BLaER1 treated with 17β-estradiol and CSF1 and Interleukin-3, amounts not matched to agents 10 nM and 100 nM (cell line): ENCODE measurements at regions not wholly inside any gene's neighbourhood (a gene's known extent, or its start where the extent isn't known, plus 50 kb on each side); places are given as distances from the start of the nearest gene placed in this dataset.

Experiments used
- H3K27ac ChIP-seq, 11 experiments: shearing (Covaris generic); formaldehyde crosslinking; 2 replicates each; pipeline ENCODE4 v1.8.1; 2022
- H3K27me3 ChIP-seq, 11 experiments: shearing (Covaris generic); formaldehyde crosslinking; 2 replicates each; pipeline ENCODE4 v1.8.1; 2022
- H3K36me3 ChIP-seq, 11 experiments: shearing (Covaris generic); formaldehyde crosslinking; 2 replicates each; pipeline ENCODE4 v1.8.1; 2022
- H3K4me1 ChIP-seq, 10 experiments: shearing (Covaris generic); formaldehyde crosslinking; 2 replicates each; pipeline ENCODE4 v1.8.1; 2022
- H3K4me2 ChIP-seq, 11 experiments: shearing (Covaris generic); formaldehyde crosslinking; 2 replicates each; pipeline ENCODE4 v1.8.1; 2022
- H3K4me3 ChIP-seq, 10 experiments: shearing (Covaris generic); formaldehyde crosslinking; 2 replicates each; pipeline ENCODE4 v1.8.1; 2022
- H3K9ac ChIP-seq, 11 experiments: shearing (Covaris generic); formaldehyde crosslinking; 2 replicates each; pipeline ENCODE4 v1.8.1; 2022
- H3K9me3 ChIP-seq, 11 experiments: shearing (Covaris generic); formaldehyde crosslinking; replicated peaks in 1 of 11; 2 replicates each; pipeline ENCODE4 v1.8.1; 2022
- H4K20me1 ChIP-seq, 11 experiments: shearing (Covaris generic); formaldehyde crosslinking; 2 replicates each; pipeline ENCODE4 v1.8.1; 2022
- Cebpa-rat ChIP-seq, 11 experiments: shearing (Covaris generic); IDR thresholded peaks; 2 replicates each; pipeline ENCODE4 v1.8.1; 2022

DNA sequence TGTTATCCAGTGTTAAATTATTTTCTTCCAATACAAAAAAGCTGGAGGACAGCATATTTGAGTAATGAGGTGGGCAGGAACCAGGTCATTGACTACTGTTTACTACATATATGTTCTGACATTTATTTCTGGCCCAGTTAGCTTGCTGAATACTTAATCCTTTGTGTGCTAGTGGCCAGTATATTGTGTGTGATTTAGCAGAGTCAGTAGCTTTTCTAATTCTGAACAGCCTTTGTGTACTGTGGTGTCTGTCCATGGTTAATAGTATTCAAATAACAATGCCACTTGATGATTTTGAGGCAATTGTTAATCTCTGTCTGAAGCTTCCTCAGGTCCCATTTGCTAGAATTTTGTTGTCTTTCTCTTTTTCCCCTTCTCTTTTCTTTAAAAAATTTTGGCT lies 286.5 kb upstream of the E2F7 start:
- Histone ChIP-seq H3K9ac (no peak overlapping the region), H3K27me3 (no peaks in the 10 kb centered on the region), H3K4me2 (no peak overlapping the region), H3K9me3 (no peaks in the 10 kb centered on the region), H3K27ac (no peak overlapping the region), H3K4me1 (no peaks in the 10 kb centered on the region), H3K4me3 (no peak overlapping the region), H3K36me3 (no peaks in the 10 kb centered on the region), H4K20me1 (no peaks in the 10 kb centered on the region)
- no peak for TF ChIP-seq Cebpa-rat (IDR thresholded peaks at IDR 0.05)

DNA sequence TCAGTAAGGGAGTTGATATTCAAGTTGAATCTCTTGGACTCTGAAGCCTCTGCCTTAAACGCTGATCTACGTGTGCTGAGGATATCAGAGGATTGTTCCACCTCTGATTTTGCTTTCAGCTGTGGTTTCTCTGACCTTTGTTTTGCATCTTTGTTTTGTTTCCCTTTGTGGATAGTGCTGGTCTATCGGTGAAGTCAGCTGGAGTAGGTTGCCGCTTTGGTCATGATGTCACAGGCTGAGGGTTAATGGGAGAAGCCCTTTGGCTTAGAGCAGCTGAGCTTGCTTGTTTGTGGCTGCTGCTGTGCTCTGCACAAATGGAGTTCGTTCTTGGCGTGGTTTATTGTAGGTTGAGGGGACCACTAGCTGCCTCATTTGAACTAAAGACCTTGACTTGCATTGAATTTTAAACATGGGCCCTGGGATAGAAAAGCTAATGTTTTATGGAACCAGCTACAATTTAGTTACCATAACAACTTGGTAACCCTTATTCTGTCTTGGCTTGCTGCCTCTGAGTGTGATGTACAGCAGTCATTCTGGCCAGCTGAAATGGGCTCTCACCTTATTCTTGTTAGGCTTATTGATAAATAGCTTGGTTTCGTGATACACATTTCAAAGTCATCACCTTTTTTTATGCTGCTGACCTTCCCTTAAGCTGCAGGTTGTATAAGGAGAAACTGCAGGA lies 284.5 kb upstream of the E2F7 start:
- Histone ChIP-seq H3K27me3 (no peaks in the 10 kb centered on the region), H3K4me2 (no peak overlapping the region)
- no peak for TF ChIP-seq Cebpa-rat (IDR thresholded peaks at IDR 0.05)

DNA sequence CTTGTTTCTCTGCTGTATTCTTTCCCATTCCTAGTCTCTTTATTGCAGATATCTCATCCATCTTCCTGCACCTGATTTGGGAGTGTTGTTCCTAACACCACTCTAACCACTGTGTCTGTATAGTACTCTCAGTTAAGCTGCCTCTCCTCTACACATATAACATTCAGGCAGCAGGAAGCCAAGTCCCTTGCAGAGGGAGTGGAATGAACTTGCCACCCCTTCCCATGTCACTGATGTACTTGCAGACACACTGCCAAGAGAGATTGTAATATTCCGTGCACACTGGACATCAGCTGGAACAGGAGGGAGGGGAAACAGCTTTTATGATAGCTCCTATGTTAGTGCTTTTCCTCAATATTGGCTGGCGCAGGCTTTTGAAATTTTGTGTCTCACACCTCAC lies 281.6 kb upstream of the E2F7 start:
- no peak overlapping the region for H3K9ac ChIP-seq
- H3K4me2 ChIP-seq = no peak overlapping the region
- no peaks in the 10 kb centered on the region for H4K20me1 ChIP-seq
- H3K36me3 ChIP-seq = no peaks in the 10 kb centered on the region
- TF ChIP-seq Cebpa-rat (IDR thresholded peaks at IDR 0.05) = no peak
- no peak overlapping the region for H3K27ac ChIP-seq
- H3K9me3 ChIP-seq = no peaks in the 10 kb centered on the region
- H3K4me1 ChIP-seq = no peaks in the 10 kb centered on the region
- H3K4me3 ChIP-seq = no peak overlapping the region
- no peaks in the 10 kb centered on the region for H3K27me3 ChIP-seq

More for the DNA sequence above, 284.5 kb upstream of the E2F7 start:
- H4K20me1 ChIP-seq = no peaks in the 10 kb centered on the region
- no peak overlapping the region for H3K27ac ChIP-seq
- no peak overlapping the region for H3K4me3 ChIP-seq
- H3K9me3 ChIP-seq = no peaks in the 10 kb centered on the region
- no peaks in the 10 kb centered on the region for H3K4me1 ChIP-seq
- no peak overlapping the region for H3K9ac ChIP-seq
- no peaks in the 10 kb centered on the region for H3K36me3 ChIP-seq

DNA sequence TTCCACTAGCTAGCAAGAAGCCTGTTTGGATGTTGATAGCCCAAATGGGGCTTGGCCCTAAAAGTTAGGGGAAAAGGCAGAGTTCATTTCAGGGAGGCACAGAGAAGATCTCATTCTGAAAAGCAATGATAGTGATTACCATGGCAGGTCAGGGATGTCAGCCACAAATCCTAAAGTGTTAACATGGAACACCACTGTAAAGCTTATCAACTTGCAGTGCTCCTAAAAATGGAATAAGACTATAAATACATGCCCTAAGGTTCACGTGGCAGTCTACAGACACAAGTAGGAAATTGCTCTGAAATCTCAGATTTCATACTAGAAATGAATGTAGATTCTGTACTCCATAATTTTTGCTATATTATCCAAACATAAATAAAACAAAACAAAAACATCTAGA lies 280.0 kb upstream of the E2F7 start:
- Histone ChIP-seq H3K4me3 (no peak overlapping the region), H3K36me3 (no peaks in the 10 kb centered on the region), H3K27ac (no peak overlapping the region), H4K20me1 (no peaks in the 10 kb centered on the region), H3K4me2 (no peak overlapping the region), H3K27me3 (no peaks in the 10 kb centered on the region), H3K9ac (no peak overlapping the region), H3K9me3 (no peaks in the 10 kb centered on the region), H3K4me1 (no peaks in the 10 kb centered on the region)
- no peak for TF ChIP-seq Cebpa-rat (IDR thresholded peaks at IDR 0.05)

DNA sequence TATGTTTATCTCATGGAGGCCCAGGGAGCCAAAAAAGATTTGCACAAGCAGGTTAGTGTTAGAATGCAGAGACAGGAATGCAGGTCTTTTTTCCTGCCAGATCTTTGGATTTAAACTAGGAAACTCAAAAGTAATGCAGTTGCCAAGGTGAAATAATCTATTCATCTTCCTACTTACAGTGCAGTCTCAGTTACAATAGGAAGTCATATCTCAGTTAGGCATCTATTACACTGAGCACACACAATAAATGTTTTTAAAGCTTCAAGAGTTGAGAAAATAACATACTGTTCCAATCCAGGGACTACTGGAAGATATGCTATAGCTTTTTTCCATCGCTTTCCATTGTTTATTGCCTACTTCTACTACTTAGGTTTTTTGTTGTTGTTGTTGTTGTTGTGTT lies 279.3 kb upstream of the E2F7 start:
- no peak overlapping the region for H3K4me2 ChIP-seq
- H3K4me3 ChIP-seq = no peak overlapping the region
- TF ChIP-seq Cebpa-rat (IDR thresholded peaks at IDR 0.05) = no peak
- no peaks in the 10 kb centered on the region for H3K9me3 ChIP-seq
- H4K20me1 ChIP-seq = no peaks in the 10 kb centered on the region
- no peaks in the 10 kb centered on the region for H3K4me1 ChIP-seq
- no peaks in the 10 kb centered on the region for H3K36me3 ChIP-seq
- no peak overlapping the region for H3K9ac ChIP-seq
- H3K27me3 ChIP-seq = no peaks in the 10 kb centered on the region
- no peak overlapping the region for H3K27ac ChIP-seq

DNA sequence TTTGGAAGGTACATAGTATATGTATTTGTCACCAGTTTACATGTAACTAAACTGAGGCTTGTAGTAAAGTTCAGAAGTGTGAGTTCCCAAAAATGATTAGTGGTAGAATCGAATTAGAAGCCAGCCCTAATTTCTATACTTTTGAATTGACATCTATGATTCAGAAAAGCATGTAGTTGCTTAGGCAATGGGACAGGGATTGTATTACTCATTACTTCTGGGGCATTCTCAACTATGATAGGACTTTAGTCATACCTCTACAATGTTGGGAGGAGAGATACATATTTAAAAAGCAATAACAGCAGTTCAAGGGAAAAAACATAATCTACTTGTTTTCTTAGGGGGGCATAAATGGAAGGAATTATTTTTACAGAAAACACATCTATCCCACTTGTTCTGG lies 277.9 kb upstream of the E2F7 start:
- Histone ChIP-seq H3K4me1 (no peaks in the 10 kb centered on the region), H3K27me3 (no peaks in the 10 kb centered on the region), H3K4me2 (no peak overlapping the region), H3K27ac (no peak overlapping the region), H3K9ac (no peak overlapping the region), H3K9me3 (no peaks in the 10 kb centered on the region), H3K4me3 (no peak overlapping the region), H3K36me3 (no peaks in the 10 kb centered on the region), H4K20me1 (no peaks in the 10 kb centered on the region)
- no peak for TF ChIP-seq Cebpa-rat (IDR thresholded peaks at IDR 0.05)

DNA sequence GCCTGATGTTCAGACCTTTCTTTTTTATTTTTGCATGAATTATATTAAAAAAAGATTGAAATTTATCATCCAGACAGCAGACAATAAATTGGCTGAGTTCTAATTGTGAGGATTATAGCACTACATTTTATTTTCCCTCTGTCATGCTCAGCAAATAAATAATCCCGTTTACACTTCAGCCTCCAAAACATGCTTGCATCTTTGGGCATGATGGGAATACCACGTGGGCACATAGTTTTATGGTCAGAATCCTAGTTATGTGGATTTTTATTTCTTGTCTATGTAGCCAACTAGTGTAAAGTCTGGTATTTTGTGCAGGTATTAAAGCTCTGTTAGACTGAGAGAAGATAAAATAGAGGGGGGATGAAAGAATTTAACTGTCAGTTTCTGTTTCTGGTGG lies 276.9 kb upstream of the E2F7 start:
- Histone ChIP-seq H3K27me3 (no peaks in the 10 kb centered on the region), H3K4me2 (no peak overlapping the region), H3K9me3 (no peaks in the 10 kb centered on the region), H3K9ac (no peak overlapping the region), H3K4me1 (no peaks in the 10 kb centered on the region), H3K36me3 (no peaks in the 10 kb centered on the region), H3K4me3 (no peak overlapping the region), H4K20me1 (no peaks in the 10 kb centered on the region), H3K27ac (no peak overlapping the region)
- TF ChIP-seq Cebpa-rat (IDR thresholded peaks at IDR 0.05) = no peak

DNA sequence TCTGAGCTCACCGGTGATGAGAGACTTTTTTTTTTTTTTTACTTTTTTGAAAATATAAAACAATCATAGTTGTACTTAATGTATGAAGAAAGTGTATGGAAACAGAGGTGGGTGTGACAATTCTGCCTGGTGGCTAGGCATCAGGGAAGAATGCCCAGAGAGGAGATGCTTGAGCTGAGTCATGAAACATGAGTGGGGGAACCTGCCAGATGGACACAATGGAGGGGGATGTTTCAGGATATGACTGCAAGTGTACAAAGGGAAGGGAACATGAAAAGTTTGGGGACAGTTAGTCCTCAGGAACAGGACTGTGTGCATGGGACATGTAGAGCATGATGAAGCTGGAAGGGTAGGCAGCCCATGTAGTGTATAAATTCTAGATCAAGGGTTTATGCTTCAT lies 274.2 kb upstream of the E2F7 start:
- H3K4me2 ChIP-seq = no peak overlapping the region
- no peak for TF ChIP-seq Cebpa-rat (IDR thresholded peaks at IDR 0.05)
- H3K27me3 ChIP-seq = no peaks in the 10 kb centered on the region

DNA sequence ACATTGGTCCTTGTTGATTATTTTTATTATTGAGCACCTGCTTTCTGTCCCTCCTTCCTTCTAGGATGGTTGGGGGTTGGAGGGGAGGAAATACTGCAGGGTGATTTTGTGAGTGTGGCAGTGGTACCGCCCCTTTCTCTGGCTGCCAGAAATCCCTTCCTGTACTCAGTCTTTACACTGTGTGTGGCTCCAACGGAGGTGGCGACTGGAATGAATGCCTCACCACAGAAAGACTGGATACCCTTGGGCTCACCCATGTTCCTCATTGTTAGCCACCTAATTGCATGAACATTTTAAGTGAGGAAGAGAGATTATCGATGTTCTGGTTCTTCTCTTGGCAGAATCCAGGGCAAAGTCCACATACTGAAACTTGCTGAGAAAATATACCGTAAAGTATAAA lies 272.0 kb upstream of the E2F7 start:
- Histone ChIP-seq H3K4me3 (no peak overlapping the region), H3K27ac (no peak overlapping the region), H3K4me2 (no peak overlapping the region), H4K20me1 (no peaks in the 10 kb centered on the region), H3K9me3 (no peaks in the 10 kb centered on the region), H3K27me3 (no peaks in the 10 kb centered on the region), H3K9ac (no peak overlapping the region), H3K36me3 (no peaks in the 10 kb centered on the region), H3K4me1 (no peaks in the 10 kb centered on the region)
- TF ChIP-seq Cebpa-rat (IDR thresholded peaks at IDR 0.05) = no peak

More for the DNA sequence above, 274.2 kb upstream of the E2F7 start:
- H3K4me3 ChIP-seq = no peak overlapping the region
- no peaks in the 10 kb centered on the region for H3K9me3 ChIP-seq
- no peaks in the 10 kb centered on the region for H4K20me1 ChIP-seq
- no peaks in the 10 kb centered on the region for H3K4me1 ChIP-seq
- H3K36me3 ChIP-seq = no peaks in the 10 kb centered on the region
- no peak overlapping the region for H3K9ac ChIP-seq
- H3K27ac ChIP-seq = no peak overlapping the region

DNA sequence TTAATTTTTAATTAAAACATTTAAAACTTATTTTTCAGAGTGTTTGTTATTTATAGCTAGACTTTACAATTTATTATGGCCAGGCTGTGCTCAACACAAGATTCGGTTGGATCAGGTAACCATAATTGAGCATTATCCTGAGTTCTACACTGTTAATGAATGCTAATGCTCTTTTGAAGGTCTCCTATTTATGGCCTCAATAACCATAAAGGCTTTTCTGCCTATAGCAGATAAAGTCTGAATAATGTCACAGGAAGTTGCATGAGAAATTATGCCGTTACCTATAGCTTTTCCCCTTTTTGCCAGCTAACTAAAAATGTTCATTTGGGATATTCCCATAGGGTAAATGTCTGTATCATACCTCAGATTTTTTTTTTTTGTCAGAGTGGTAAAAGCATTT lies 269.4 kb upstream of the E2F7 start:
- no peaks in the 10 kb centered on the region for H3K9me3 ChIP-seq
- H3K4me3 ChIP-seq = no peak overlapping the region
- no peaks in the 10 kb centered on the region for H3K36me3 ChIP-seq
- H3K27ac ChIP-seq = no peak overlapping the region
- H3K4me1 ChIP-seq = no peaks in the 10 kb centered on the region
- H3K27me3 ChIP-seq = no peaks in the 10 kb centered on the region
- no peak overlapping the region for H3K9ac ChIP-seq
- no peaks in the 10 kb centered on the region for H4K20me1 ChIP-seq
- no peak for TF ChIP-seq Cebpa-rat (IDR thresholded peaks at IDR 0.05)
- H3K4me2 ChIP-seq = no peak overlapping the region
